WERI-Rb-1 (cell line): ENCODE measurements at regions not wholly inside any gene's neighbourhood (a gene's known extent, or its start where the extent isn't known, plus 50 kb on each side); places are given as distances from the start of the nearest gene placed in this dataset.

Experiments
- DNase-seq: peaks from one replicate; pipeline ENCODE4 v3.0.0-alpha.2; 2020
- H3K27ac ChIP-seq: fragments of 250-450 bp; sonication (Bioruptor Pico); 2 replicates; pipeline ENCODE4 v1.5.1; 2020; ENCODE audit warnings: mild to moderate bottlenecking, moderate library complexity
- H3K27me3 ChIP-seq: fragments of 250-450 bp; sonication (Bioruptor Pico); 2 replicates; pipeline ENCODE4 v1.5.1; 2021; ENCODE audit warnings: mild to moderate bottlenecking, low read depth, moderate library complexity; ENCODE audit not compliant: insufficient read depth, severe bottlenecking
- H3K36me3 ChIP-seq: fragments of 250-450 bp; sonication (Bioruptor Pico); 2 replicates; pipeline ENCODE4 v1.5.1; 2020; ENCODE audit warnings: mild to moderate bottlenecking, moderate library complexity
- H3K4me3 ChIP-seq: 2 replicates; pipeline ENCODE4 v1.5.1; 2011; ENCODE audit warnings: low read depth, mild to moderate bottlenecking, control low read depth, low read length
- H3K9me3 ChIP-seq: fragments of 250-450 bp; sonication (Bioruptor Pico); 2 replicates; pipeline ENCODE4 v1.5.1; 2021; ENCODE audit warnings: mild to moderate bottlenecking, moderate library complexity; ENCODE audit not compliant: severe bottlenecking
- TF ChIP-seq, protein P1 (sequence below): IDR thresholded peaks from 2 replicates; pipeline ENCODE4 v1.5.1; 2011; ENCODE audit warnings: low read depth, mild to moderate bottlenecking, control low read depth, inconsistent platforms, low read length

GRCh38 chr1:187928696-187929095 lies 1099.9 kb downstream of the PLA2G4A start:
- Histone ChIP-seq H3K36me3 (no peaks in the 10 kb centered on the region), H3K27me3 (no peaks in the 10 kb centered on the region), H3K4me3 (no peak overlapping the region), H3K27ac (no peak overlapping the region), H3K9me3 (no peaks in the 10 kb centered on the region)
- TF ChIP-seq, protein P1, sequence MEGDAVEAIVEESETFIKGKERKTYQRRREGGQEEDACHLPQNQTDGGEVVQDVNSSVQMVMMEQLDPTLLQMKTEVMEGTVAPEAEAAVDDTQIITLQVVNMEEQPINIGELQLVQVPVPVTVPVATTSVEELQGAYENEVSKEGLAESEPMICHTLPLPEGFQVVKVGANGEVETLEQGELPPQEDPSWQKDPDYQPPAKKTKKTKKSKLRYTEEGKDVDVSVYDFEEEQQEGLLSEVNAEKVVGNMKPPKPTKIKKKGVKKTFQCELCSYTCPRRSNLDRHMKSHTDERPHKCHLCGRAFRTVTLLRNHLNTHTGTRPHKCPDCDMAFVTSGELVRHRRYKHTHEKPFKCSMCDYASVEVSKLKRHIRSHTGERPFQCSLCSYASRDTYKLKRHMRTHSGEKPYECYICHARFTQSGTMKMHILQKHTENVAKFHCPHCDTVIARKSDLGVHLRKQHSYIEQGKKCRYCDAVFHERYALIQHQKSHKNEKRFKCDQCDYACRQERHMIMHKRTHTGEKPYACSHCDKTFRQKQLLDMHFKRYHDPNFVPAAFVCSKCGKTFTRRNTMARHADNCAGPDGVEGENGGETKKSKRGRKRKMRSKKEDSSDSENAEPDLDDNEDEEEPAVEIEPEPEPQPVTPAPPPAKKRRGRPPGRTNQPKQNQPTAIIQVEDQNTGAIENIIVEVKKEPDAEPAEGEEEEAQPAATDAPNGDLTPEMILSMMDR: no peak
- DNase-seq: no peak

- H3K9me3 ChIP-seq: no peaks in the 10 kb centered on the region
- no peaks in the 10 kb centered on the region for H3K27me3 ChIP-seq
- TF ChIP-seq, protein P1: no peak
- no peak overlapping the region for H3K4me3 ChIP-seq
- no peak overlapping the region for H3K27ac ChIP-seq
- no peaks in the 10 kb centered on the region for H3K36me3 ChIP-seq
- no peak for DNase-seq
These were observed 1103.0 kb downstream of the PLA2G4A start for GRCh38 chr1:187931776-187932175.

- Histone ChIP-seq H3K4me3 (no peak overlapping the region), H3K36me3 (no peaks in the 10 kb centered on the region), H3K27me3 (no peaks in the 10 kb centered on the region), H3K9me3 (no peaks in the 10 kb centered on the region), H3K27ac (no peak overlapping the region)
- TF ChIP-seq, protein P1: no peak
- DNase-seq: no peak
These were observed 1105.0 kb downstream of the PLA2G4A start for GRCh38 chr1:187933562-187934419.

- Histone ChIP-seq H3K36me3 (no peaks in the 10 kb centered on the region), H3K27ac (no peak overlapping the region), H3K9me3 (no peaks in the 10 kb centered on the region), H3K4me3 (no peak overlapping the region), H3K27me3 (no peaks in the 10 kb centered on the region)
- TF ChIP-seq, protein P1: no peak
- no peak for DNase-seq
These were observed 1107.9 kb downstream of the PLA2G4A start for GRCh38 chr1:187936667-187937066.

DNA sequence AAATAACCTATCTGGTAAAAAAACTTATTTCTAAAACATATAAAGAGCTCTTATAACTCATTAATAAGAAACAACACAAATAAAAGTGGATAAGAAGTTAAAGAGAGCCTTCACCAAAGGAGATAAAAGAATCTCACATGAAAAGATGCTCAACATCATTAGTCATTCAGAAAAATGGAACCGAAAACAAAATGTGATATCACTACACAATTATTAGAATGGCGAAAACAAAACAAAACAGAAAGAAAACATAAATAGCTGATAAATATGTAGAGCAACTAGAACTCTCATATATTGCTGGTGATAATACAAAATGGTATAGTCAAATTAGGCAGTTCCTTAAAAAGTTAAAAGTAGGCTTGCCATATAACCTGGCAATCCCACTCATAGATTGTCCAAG lies 1109.3 kb downstream of the PLA2G4A start:
- no peak for DNase-seq
- TF ChIP-seq, protein P1: no peak
- H3K4me3 ChIP-seq: no peak overlapping the region
- H3K9me3 ChIP-seq: no peaks in the 10 kb centered on the region
- H3K27me3 ChIP-seq: no peaks in the 10 kb centered on the region
- no peak overlapping the region for H3K27ac ChIP-seq
- H3K36me3 ChIP-seq: no peaks in the 10 kb centered on the region

DNA sequence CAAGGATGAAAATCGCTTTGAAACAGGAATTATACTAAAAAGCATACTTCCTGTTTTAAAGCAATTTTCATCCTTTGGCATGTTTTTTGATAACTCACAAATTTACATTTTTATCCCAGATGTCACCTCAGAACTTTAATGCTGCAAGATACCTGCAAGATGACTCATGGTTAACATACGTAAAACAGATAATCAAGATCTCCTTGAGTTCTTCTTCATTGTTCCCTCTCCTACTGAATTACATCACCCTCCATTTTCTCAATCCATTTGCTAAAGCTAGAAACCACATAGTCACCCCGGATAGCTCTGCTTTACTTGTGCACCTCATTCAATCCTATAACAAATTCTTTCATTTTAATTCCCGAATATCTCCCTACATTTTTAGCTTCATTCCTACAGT lies 1114.2 kb downstream of the PLA2G4A start:
- no peak overlapping the region for H3K4me3 ChIP-seq
- H3K27me3 ChIP-seq: no peaks in the 10 kb centered on the region
- no peak overlapping the region for H3K27ac ChIP-seq
- DNase-seq: no peak
- TF ChIP-seq, protein P1: no peak
- H3K9me3 ChIP-seq: no peaks in the 10 kb centered on the region
- no peaks in the 10 kb centered on the region for H3K36me3 ChIP-seq
